HUES48 (cell line): ENCODE measurements at regions not wholly inside any gene's neighbourhood (a gene's known extent, or its start where the extent isn't known, plus 50 kb on each side); places are given as distances from the start of the nearest gene placed in this dataset.

Experiments
- H3K27ac ChIP-seq: one replicate; pipeline ENCODE4 v1.7.0; 2013; ENCODE audit warnings: low read depth, low read length, inconsistent platforms
- H3K27me3 ChIP-seq: 2 replicates; pipeline ENCODE4 v1.6.1; 2013; ENCODE audit warnings: mild to moderate bottlenecking, low read length; ENCODE audit not compliant: control insufficient read depth, insufficient read depth
- H3K36me3 ChIP-seq: 2 replicates; pipeline ENCODE4 v1.6.1; 2013; ENCODE audit warnings: low read length; ENCODE audit not compliant: control insufficient read depth, insufficient read depth
- H3K4me1 ChIP-seq: 2 replicates; pipeline ENCODE4 v1.6.1; 2013; ENCODE audit warnings: mild to moderate bottlenecking, low read length; ENCODE audit not compliant: control insufficient read depth, insufficient read depth
- H3K4me3 ChIP-seq: 2 replicates; pipeline ENCODE4 v1.5.1; 2013; ENCODE audit warnings: mild to moderate bottlenecking, low read depth, low read length
- H3K9ac ChIP-seq: 2 replicates; pipeline ENCODE4 v1.6.1; 2013; ENCODE audit warnings: mild to moderate bottlenecking, low read depth, low read length, moderate library complexity
- H3K9me3 ChIP-seq: 2 replicates; pipeline ENCODE4 v1.6.1; 2013; ENCODE audit warnings: low read length; ENCODE audit not compliant: control insufficient read depth, insufficient read depth

DNA sequence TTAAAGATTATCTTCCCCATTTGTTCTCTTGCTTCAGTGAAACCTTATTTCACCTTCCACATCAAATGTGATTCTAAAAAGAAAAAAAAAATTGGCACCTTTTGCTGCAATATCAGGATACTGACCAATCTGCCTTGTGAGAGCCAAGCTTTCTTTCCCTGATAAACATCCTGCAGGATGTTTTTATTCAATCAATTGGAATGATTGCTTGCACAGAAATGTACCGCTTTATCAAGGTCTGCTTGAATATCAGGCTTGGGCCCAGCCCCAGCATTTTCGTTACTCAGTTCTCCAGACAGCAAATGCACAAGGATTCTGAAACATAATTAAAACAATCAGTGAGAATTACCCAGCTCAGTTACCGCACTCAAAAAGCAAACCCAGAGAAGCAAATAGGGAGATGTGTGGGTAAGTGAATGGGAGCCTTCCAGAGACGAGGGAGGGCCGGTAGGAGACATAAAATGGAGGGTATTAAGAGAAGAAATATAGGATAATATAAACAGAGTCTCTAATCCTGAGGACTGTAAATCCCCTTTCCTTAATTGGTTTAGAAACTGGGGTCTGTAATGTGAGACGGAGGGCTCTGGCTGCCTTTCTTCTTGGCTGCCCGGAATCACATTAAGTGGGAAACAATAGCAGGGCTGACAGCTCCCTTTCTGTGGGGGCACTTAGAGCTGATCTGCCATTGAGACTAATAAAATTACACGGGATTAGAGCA, 291.8 kb downstream of the ICOS start:
- H3K36me3 ChIP-seq = no peaks in the 10 kb centered on the region
- peaks cover 4% of the 10 kb centered on the region; the same call in 1 of the 2 replicates for H3K4me1 ChIP-seq
- no peaks in the 10 kb centered on the region for H3K9me3 ChIP-seq
- peaks cover 56% of the 10 kb centered on the region for H3K27me3 ChIP-seq
- H3K4me3 ChIP-seq = no peak overlapping the region
- no peak overlapping the region for H3K27ac ChIP-seq
- no peak overlapping the region for H3K9ac ChIP-seq

DNA sequence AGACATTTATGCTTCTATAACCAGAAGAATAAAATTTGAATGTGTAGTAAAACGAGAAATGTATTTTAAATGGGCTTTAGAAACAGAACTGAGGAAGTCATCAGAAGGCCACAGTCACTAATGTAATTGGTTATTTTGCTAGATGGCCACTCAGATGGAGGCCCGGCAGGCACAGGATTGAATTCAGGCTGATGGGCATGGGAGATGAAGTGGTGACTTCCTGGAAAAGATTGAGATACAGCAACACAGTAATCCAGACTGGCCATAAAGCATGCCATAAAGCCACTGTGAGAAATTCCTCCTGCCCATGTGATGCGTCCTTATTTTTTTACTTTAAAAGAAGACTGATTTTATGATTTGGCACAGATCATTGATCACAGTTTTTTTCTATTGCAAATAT, 297.7 kb downstream of the ICOS start:
- no peak overlapping the region for H3K9ac ChIP-seq
- no peak overlapping the region for H3K4me3 ChIP-seq
- H3K36me3 ChIP-seq = no peaks in the 10 kb centered on the region
- H3K9me3 ChIP-seq = no peaks in the 10 kb centered on the region
- H3K4me1 ChIP-seq = no peaks in the 10 kb centered on the region
- H3K27ac ChIP-seq = no peak overlapping the region
- H3K27me3 ChIP-seq = peaks cover 18% of the 10 kb centered on the region

DNA sequence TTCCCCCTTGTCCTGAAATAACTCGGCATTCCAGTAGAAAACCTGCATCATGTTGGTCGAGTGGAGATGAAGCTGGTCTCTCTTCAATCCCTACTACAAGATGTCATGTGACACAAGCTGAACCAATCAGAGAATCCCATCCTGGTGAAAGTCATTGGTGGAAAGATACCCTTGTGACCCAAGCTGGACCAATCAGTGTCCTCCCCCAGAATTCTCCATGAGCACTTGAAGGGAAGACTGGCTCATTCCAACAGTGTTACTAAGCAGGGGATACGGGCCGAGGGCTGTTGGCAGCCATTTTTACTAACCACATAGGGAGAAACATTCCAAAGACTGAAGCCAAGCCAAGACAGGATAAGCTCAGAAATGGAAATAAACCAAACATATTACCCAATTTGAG, 298.3 kb downstream of the ICOS start:
- Histone ChIP-seq H3K9me3 (no peaks in the 10 kb centered on the region), H3K36me3 (no peaks in the 10 kb centered on the region), H3K4me1 (no peaks in the 10 kb centered on the region), H3K27ac (no peak overlapping the region), H3K4me3 (no peak overlapping the region), H3K9ac (no peak overlapping the region), H3K27me3 (peaks cover 12% of the 10 kb centered on the region)

DNA sequence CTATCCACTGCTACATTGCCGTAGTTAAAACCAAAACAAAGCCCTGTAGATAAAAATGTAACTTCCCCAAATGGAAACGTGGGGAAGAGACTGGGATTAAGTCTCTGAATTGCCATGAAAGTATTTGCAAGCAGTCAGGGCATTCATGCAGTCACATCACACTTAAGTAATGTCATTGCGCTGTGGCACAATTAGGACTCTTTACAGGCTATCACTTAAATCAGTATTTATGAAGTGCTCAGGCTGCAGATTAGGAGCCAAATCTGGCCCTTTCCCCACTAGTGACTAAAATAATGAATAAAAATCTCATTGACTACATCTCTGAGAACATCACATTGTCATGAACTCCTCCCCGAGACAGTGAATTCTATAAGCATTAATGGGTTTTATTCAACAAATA, 300.9 kb downstream of the ICOS start:
- H3K4me3 ChIP-seq = no peak overlapping the region
- H3K27ac ChIP-seq = no peak overlapping the region
- no peaks in the 10 kb centered on the region for H3K36me3 ChIP-seq
- no peaks in the 10 kb centered on the region for H3K4me1 ChIP-seq
- no peaks in the 10 kb centered on the region for H3K9me3 ChIP-seq
- no peak overlapping the region for H3K9ac ChIP-seq
- no peaks in the 10 kb centered on the region; the same call in 1 of the 2 replicates for H3K27me3 ChIP-seq

DNA sequence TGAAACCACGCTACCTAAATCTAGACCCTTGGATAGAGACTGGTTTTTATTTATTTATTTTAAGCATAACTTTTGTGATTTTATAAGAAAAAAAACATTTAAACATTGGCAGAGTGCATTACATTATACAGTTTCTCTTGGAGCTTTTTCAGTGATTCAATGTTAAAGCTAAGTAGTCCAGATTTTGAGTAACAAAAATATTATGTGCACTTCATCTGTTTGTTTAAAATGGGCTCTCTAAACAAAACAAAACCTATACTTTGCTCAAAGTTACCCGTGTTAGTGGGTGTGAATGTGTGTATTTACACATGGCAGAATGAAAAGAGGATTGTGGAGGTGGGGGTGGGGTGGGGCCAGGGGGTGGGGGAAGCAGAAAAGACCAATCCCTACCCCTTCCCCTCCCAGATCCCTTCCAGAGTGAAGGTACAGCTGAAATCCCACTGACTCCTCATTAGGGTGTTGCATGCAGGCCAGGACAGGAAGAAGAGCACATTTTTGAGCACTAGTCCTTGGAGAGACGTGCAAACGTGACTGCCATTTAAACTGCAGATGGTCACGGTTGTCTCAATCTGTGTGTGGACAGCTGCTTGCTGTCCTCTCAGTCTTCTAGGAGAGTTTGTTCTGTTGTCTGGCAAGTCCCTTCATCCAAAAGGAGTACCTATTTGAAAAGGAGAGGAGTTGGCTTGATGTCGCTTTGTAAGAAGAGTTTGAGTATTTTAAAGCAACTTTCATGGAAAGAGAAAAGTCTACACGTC, 303.0 kb downstream of the ICOS start:
- Histone ChIP-seq H3K4me3 (no peak overlapping the region), H3K27me3 (no peaks in the 10 kb centered on the region), H3K9ac (no peak overlapping the region), H3K9me3 (no peaks in the 10 kb centered on the region), H3K27ac (no peak overlapping the region), H3K36me3 (no peaks in the 10 kb centered on the region), H3K4me1 (no peaks in the 10 kb centered on the region)

DNA sequence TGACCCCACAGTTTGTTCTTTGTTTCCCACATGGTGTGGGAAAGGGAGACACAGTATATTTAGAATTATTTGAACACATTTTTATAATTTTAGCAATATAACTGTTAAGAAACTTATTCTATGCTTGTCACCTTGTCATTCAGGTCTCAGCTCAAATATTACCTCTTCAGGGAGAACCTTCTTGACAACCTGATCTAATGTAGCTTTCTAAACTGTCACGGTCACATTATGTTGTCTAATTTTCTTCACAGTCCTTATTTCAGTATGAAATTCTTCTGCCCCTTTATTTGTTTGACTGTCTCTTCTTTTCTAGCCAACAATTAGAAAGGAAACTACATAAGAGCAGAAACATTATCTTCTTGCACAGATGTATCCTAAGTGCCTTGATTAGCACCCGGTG, 304.3 kb upstream of the PARD3B start:
- Histone ChIP-seq H3K27ac (no peak overlapping the region), H3K36me3 (no peaks in the 10 kb centered on the region), H3K4me3 (no peak overlapping the region), H3K4me1 (no peaks in the 10 kb centered on the region), H3K9me3 (no peaks in the 10 kb centered on the region), H3K27me3 (no peaks in the 10 kb centered on the region), H3K9ac (no peak overlapping the region)

DNA sequence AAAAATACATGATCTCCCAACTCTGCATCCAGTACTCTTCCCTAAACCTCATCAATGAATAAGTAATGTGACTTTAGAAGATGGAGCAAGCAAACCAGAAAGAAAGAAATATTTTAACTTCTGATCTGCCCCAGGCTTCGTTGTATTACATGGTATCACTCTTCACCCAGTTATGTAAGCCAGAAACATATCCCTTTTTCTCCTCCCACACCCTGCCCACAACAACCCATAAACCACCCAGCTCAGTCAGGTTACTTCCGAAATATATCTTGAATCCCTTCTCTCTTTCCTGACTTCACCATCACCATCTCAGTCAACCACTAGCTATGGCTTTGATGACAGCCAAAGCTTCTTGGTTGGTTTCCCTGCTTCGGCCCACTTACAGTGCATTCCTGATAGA, 295.8 kb upstream of the PARD3B start:
- Histone ChIP-seq H3K4me3 (no peak overlapping the region), H3K36me3 (no peaks in the 10 kb centered on the region), H3K9me3 (no peaks in the 10 kb centered on the region), H3K4me1 (no peaks in the 10 kb centered on the region), H3K27me3 (no peaks in the 10 kb centered on the region), H3K9ac (no peak overlapping the region), H3K27ac (no peak overlapping the region)

DNA sequence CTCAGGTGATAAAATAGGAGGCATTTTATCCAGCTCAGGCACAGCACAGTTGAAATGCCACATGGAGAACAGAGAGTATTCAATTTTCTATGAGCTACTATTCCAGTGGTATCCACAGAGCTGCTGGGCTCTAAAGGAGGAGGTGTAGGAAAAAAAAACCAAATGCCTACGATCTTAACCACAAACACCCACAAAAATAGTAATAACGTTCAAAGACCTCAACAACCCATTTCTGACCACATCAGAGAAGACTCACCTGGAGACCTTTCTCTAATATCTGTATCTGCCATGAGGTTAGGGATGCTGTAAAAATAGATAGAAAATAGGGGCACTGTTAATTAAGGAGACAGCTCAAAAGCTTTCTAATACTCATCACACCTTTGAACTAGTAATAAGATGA, 294.6 kb upstream of the PARD3B start:
- Histone ChIP-seq H3K27me3 (no peaks in the 10 kb centered on the region), H3K9me3 (no peaks in the 10 kb centered on the region), H3K4me1 (no peaks in the 10 kb centered on the region), H3K9ac (no peak overlapping the region), H3K36me3 (no peaks in the 10 kb centered on the region), H3K4me3 (no peak overlapping the region), H3K27ac (no peak overlapping the region)

DNA sequence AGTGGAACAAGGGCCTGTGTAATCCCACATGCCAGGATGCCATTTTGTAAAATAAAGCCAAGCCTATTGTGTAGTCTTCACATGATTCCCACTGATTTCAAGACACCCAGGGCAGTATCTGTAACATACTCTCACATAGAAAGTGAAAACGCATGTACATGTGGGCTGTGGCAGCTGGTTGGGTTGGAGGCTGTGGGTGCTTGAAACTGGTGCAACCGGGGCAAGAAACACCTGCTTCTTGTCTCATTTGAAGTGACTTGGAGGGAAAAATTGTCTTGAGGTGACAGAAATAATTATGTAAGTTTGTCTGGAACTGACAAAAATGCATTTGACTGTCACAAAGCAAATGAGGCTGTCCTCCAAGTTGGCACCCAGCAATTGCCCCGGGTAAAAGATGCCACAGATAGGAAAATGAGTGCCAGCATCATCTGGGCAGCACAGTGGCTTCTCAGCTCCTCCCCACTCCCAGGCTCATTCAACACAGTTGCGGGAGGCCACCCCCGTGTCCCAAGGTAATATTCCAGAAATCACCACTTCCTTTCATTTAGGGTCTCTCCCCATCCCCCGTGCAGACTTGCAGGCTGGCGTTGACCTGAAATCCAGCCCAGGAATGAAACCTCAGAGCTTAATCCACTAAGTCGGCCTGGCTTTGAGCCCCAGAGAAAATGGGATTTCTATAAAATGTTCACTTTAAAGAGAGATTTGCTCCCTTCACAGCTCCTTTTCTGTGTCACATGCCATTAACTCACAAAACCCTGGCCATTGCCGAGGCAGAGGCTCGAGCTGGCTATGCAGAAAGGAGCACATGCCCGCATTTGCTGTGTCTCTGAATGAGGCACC, 293.9 kb upstream of the PARD3B start:
- Histone ChIP-seq H3K9ac (no peak overlapping the region), H3K9me3 (no peaks in the 10 kb centered on the region), H3K4me3 (no peak overlapping the region), H3K27ac (no peak overlapping the region), H3K36me3 (no peaks in the 10 kb centered on the region), H3K27me3 (no peaks in the 10 kb centered on the region), H3K4me1 (no peaks in the 10 kb centered on the region)

DNA sequence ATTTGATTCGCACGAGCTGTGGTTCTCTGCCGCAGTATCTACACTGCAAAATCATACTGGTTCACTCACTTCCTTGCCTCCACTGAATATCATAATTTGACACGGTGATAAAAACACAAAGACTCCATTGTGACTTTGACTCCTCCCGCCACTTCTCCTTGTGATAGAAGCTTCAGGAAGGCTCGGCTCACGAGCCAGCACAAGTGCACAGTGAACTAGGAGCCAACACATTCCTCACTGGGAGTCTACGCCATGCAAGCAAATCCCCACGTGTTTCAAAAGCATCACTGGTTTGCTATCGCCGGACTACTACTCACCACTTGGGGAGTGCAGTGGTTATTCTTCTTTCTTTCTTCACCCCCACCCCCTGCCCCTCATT, 293.3 kb upstream of the PARD3B start:
- Histone ChIP-seq H3K27me3 (no peaks in the 10 kb centered on the region), H3K9ac (no peak overlapping the region), H3K4me3 (no peak overlapping the region)

DNA sequence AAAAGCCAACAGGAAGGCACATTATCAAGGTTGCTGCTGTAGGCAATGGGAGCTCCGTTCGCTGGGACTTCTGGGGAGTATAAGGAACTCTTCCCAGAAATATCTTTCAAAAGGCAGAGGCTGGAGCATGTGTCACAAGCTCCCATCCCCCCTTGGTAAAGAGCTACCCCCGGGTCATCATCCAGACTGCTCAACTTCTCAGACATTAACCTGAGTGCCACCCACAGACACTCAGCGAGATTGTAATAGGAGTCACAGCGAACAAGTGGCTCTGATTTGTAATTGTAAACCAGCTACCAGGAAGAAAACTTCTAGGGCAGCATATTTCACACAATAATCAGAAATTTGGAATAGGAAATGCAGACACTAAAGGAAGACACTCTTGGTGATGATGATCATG, 290.2 kb upstream of the PARD3B start:
- Histone ChIP-seq H3K9ac (no peak overlapping the region), H3K27me3 (no peaks in the 10 kb centered on the region), H3K27ac (no peak overlapping the region), H3K4me1 (peaks cover 4% of the 10 kb centered on the region; the same call in 1 of the 2 replicates), H3K9me3 (no peaks in the 10 kb centered on the region), H3K4me3 (no peak overlapping the region), H3K36me3 (no peaks in the 10 kb centered on the region)

More for the DNA sequence above, 293.3 kb upstream of the PARD3B start:
- H3K27ac ChIP-seq = no peak overlapping the region
- no peaks in the 10 kb centered on the region for H3K4me1 ChIP-seq
- H3K36me3 ChIP-seq = no peaks in the 10 kb centered on the region
- H3K9me3 ChIP-seq = no peaks in the 10 kb centered on the region
